ENCODE measurements at regions not wholly inside any gene's neighbourhood (a gene's known extent, or its start where the extent isn't known, plus 50 kb on each side); places are given as distances from the start of the nearest gene placed in this dataset.

DNA sequence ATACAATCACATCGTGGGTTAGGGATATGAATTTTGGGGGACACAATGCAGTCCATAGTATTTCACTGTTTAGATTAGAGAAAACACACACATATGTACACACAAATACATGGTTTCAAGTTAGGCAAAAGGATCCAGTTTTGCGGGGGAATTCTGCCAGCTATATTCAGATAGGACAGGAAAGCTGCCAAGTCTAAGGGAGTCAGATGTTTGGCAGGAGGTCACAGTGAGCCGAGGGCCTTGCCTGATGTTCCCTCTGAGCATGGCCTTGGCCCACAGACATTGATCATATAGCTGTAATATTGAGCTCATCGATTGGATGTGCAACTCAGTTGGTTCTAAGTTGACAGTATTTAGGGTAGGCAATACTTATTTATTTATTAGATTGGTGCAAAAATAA lies 122.8 kb downstream of the ADRA2A start (continued):
- TF ChIP-seq, protein P1, sequence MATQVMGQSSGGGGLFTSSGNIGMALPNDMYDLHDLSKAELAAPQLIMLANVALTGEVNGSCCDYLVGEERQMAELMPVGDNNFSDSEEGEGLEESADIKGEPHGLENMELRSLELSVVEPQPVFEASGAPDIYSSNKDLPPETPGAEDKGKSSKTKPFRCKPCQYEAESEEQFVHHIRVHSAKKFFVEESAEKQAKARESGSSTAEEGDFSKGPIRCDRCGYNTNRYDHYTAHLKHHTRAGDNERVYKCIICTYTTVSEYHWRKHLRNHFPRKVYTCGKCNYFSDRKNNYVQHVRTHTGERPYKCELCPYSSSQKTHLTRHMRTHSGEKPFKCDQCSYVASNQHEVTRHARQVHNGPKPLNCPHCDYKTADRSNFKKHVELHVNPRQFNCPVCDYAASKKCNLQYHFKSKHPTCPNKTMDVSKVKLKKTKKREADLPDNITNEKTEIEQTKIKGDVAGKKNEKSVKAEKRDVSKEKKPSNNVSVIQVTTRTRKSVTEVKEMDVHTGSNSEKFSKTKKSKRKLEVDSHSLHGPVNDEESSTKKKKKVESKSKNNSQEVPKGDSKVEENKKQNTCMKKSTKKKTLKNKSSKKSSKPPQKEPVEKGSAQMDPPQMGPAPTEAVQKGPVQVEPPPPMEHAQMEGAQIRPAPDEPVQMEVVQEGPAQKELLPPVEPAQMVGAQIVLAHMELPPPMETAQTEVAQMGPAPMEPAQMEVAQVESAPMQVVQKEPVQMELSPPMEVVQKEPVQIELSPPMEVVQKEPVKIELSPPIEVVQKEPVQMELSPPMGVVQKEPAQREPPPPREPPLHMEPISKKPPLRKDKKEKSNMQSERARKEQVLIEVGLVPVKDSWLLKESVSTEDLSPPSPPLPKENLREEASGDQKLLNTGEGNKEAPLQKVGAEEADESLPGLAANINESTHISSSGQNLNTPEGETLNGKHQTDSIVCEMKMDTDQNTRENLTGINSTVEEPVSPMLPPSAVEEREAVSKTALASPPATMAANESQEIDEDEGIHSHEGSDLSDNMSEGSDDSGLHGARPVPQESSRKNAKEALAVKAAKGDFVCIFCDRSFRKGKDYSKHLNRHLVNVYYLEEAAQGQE (IDR thresholded peaks at IDR 0.05; ENCODE audit: unreplicated experiment): no peak
- no peak for TF ChIP-seq ZNF331 (CRISPR knock-in tag; IDR thresholded peaks at IDR 0.05; ENCODE audit: low read depth)
- TF ChIP-seq EZH2phosphoT487 (IDR thresholded peaks at IDR 0.05; ENCODE audit: unreplicated experiment): no peak

DNA sequence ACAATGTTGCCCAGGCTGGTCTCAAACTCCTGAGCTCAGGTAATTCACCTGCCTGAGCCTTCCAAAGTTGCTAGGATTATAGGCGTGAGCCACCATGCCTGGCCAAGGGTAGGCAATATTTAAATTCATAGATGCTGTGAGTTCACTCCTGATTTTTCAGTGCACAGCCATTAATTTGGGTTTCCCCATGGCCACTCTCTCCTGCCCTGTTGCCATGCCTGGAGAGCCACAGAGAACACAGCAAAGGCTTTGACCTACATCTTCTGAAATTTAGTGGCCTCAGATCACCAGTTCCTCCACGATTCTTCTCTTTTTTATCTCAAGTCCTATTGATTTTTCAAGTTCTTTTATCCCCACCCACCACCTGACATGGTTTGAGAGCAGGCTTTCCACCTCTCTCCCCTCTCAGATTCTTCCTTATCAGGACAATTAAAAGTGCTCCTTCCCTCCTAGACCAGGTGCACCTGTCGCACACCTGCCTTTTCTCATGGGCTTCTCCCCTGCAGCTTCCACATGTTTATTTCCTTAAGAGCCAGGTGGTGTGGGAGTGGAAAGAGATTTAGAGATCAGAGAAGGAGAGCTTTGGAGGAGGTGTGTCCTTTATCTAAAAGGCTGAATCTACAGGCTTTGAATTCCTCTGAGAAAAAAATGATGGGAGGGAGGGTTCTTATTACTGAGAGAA lies 123.8 kb downstream of the ADRA2A start:
- H3F3A ChIP-seq (replicated peaks; ENCODE audit: low read depth): no peaks in the 10 kb centered on the region
- no peaks in the 10 kb centered on the region for H3K36me3 ChIP-seq (ENCODE audit: insufficient read depth)
- ATAC-seq (no peak), DNase-seq (ENCODE audit: low spot score) (no peak)
- Mint-ChIP-seq H3K27me3 (ENCODE audit: insufficient read depth, low read depth, poor library complexity) (peaks cover 3% of the 10 kb centered on the region), H3K36me3 (ENCODE audit: low read depth) (no peaks in the 10 kb centered on the region), H3K4me1 (peaks cover 8% of the 10 kb centered on the region), H3K4me3 (no peak overlapping the region), H3K9me3 (no peaks in the 10 kb centered on the region), H3K27ac (no peak overlapping the region)
- H3K27me3 ChIP-seq (ENCODE audit: insufficient read depth): no peaks in the 10 kb centered on the region
- H3K4me3 ChIP-seq: no peak overlapping the region
- no peaks in the 10 kb centered on the region for H3K4me1 ChIP-seq (ENCODE audit: insufficient read depth)
- H3K79me2 ChIP-seq (replicated peaks; ENCODE audit: insufficient read depth): no peaks in the 10 kb centered on the region
- no peak overlapping the region for H2AFZ ChIP-seq
- no peak overlapping the region for H3K4me2 ChIP-seq
- H3K9me2 ChIP-seq (ENCODE audit: insufficient read depth): peaks cover 6% of the 10 kb centered on the region
- H4K20me1 ChIP-seq (replicated peaks; ENCODE audit: insufficient read depth): no peaks in the 10 kb centered on the region
- no peak for TF ChIP-seq EZH2 (IDR thresholded peaks at IDR 0.05; ENCODE audit: low read depth, unreplicated experiment)
- TF ChIP-seq, protein P1 (IDR thresholded peaks at IDR 0.05; ENCODE audit: unreplicated experiment): no peak
- no peak for TF ChIP-seq JUNB (IDR thresholded peaks at IDR 0.05; ENCODE audit: unreplicated experiment)
- TF ChIP-seq ZNF331 (CRISPR knock-in tag; IDR thresholded peaks at IDR 0.05; ENCODE audit: low read depth): no peak
- TF ChIP-seq, protein P2, sequence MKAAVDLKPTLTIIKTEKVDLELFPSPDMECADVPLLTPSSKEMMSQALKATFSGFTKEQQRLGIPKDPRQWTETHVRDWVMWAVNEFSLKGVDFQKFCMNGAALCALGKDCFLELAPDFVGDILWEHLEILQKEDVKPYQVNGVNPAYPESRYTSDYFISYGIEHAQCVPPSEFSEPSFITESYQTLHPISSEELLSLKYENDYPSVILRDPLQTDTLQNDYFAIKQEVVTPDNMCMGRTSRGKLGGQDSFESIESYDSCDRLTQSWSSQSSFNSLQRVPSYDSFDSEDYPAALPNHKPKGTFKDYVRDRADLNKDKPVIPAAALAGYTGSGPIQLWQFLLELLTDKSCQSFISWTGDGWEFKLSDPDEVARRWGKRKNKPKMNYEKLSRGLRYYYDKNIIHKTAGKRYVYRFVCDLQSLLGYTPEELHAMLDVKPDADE (IDR thresholded peaks at IDR 0.05): no peak
- TF ChIP-seq, protein P3, sequence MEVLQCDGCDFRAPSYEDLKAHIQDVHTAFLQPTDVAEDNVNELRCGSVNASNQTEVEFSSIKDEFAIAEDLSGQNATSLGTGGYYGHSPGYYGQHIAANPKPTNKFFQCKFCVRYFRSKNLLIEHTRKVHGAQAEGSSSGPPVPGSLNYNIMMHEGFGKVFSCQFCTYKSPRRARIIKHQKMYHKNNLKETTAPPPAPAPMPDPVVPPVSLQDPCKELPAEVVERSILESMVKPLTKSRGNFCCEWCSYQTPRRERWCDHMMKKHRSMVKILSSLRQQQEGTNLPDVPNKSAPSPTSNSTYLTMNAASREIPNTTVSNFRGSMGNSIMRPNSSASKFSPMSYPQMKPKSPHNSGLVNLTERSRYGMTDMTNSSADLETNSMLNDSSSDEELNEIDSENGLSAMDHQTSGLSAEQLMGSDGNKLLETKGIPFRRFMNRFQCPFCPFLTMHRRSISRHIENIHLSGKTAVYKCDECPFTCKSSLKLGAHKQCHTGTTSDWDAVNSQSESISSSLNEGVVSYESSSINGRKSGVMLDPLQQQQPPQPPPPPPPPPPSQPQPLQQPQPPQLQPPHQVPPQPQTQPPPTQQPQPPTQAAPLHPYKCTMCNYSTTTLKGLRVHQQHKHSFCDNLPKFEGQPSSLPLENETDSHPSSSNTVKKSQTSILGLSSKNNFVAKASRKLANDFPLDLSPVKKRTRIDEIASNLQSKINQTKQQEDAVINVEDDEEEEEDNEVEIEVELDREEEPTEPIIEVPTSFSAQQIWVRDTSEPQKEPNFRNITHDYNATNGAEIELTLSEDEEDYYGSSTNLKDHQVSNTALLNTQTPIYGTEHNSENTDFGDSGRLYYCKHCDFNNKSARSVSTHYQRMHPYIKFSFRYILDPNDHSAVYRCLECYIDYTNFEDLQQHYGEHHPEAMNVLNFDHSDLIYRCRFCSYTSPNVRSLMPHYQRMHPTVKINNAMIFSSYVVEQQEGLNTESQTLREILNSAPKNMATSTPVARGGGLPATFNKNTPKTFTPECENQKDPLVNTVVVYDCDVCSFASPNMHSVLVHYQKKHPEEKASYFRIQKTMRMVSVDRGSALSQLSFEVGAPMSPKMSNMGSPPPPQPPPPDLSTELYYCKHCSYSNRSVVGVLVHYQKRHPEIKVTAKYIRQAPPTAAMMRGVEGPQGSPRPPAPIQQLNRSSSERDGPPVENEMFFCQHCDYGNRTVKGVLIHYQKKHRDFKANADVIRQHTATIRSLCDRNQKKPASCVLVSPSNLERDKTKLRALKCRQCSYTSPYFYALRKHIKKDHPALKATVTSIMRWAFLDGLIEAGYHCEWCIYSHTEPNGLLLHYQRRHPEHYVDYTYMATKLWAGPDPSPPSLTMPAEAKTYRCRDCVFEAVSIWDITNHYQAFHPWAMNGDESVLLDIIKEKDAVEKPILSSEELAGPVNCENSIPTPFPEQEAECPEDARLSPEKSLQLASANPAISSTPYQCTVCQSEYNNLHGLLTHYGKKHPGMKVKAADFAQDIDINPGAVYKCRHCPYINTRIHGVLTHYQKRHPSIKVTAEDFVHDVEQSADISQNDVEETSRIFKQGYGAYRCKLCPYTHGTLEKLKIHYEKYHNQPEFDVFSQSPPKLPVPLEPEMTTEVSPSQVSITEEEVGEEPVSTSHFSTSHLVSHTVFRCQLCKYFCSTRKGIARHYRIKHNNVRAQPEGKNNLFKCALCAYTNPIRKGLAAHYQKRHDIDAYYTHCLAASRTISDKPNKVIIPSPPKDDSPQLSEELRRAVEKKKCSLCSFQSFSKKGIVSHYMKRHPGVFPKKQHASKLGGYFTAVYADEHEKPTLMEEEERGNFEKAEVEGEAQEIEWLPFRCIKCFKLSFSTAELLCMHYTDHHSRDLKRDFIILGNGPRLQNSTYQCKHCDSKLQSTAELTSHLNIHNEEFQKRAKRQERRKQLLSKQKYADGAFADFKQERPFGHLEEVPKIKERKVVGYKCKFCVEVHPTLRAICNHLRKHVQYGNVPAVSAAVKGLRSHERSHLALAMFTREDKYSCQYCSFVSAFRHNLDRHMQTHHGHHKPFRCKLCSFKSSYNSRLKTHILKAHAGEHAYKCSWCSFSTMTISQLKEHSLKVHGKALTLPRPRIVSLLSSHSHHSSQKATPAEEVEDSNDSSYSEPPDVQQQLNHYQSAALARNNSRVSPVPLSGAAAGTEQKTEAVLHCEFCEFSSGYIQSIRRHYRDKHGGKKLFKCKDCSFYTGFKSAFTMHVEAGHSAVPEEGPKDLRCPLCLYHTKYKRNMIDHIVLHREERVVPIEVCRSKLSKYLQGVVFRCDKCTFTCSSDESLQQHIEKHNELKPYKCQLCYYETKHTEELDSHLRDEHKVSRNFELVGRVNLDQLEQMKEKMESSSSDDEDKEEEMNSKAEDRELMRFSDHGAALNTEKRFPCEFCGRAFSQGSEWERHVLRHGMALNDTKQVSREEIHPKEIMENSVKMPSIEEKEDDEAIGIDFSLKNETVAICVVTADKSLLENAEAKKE (CRISPR knock-in tag; IDR thresholded peaks at IDR 0.05): no peak
- TF ChIP-seq NANOG (IDR thresholded peaks at IDR 0.05; ENCODE audit: borderline replicate concordance): no peak
- no peak overlapping the region for H3K27ac ChIP-seq (ENCODE audit: low read depth)
